ENCODE measurements at regions not wholly inside any gene's neighbourhood (a gene's known extent, or its start where the extent isn't known, plus 50 kb on each side); places are given as distances from the start of the nearest gene placed in this dataset.

- no peaks in the 10 kb centered on the region for H3F3A ChIP-seq (replicated peaks; ENCODE audit: insufficient read depth)
- no peak overlapping the region for H3K9ac ChIP-seq
- no peaks in the 10 kb centered on the region for H3K9me3 ChIP-seq
- H3K4me2 ChIP-seq, result no peak overlapping the region
- H3K4me1 ChIP-seq (ENCODE audit: control insufficient read depth in 1 of 2, insufficient read depth in 2 of 2, low read depth in 1 of 2, low read length in 1 of 2), result peaks cover 0 to 6% of the 10 kb centered on the region in 2 experiments; a peak in 1 of 4 replicates
- H2AFZ ChIP-seq (ENCODE audit: low read depth), result no peak overlapping the region
- no peaks in the 10 kb centered on the region for H3K9me2 ChIP-seq
- CTCF ChIA-PET, result interaction anchor here (1.2 kb wide), 1 partner anchor 300 kb away, joined by 3 read pairs; no protein-coding TSS in a partner anchor
- no peak overlapping the region for H3K27ac ChIP-seq (ENCODE audit: low read depth in 2 of 2, low read length in 1 of 2)
- no peaks in the 10 kb centered on the region for H4K20me1 ChIP-seq (ENCODE audit: insufficient read depth)
- TF ChIP-seq JUND (IDR thresholded peaks at IDR 0.05) (no peak), RXRA (IDR thresholded peaks at IDR 0.05; ENCODE audit: borderline replicate concordance, low read depth) (no peak), FOSL2 (IDR thresholded peaks at IDR 0.05; ENCODE audit: borderline replicate concordance, low read depth) (no peak), POLR2AphosphoS5 (IDR thresholded peaks at IDR 0.05; ENCODE audit: low read depth, low read length) (no peak), MEF2A (IDR thresholded peaks at IDR 0.05; ENCODE audit: borderline replicate concordance, low read depth) (no peak), MAX (IDR thresholded peaks at IDR 0.05; ENCODE audit: low read depth) (no peak), CTCF (IDR thresholded peaks at IDR 0.05) (no peak), PBX3 (IDR thresholded peaks at IDR 0.05) (no peak)
- no peak for DNase-seq
- POLR2A ChIA-PET, result no interaction called here
- no peaks in the 10 kb centered on the region for H3K36me3 ChIP-seq (replicated peaks in 1 of 2; ENCODE audit: control insufficient read depth in 1 of 2, insufficient read depth in 2 of 2, low read length in 1 of 2)
- H3K27me3 ChIP-seq (ENCODE audit: insufficient read depth), result no peaks in the 10 kb centered on the region
- no peaks in the 10 kb centered on the region for H3K79me2 ChIP-seq (ENCODE audit: insufficient read depth)
- 49% methylated on average over 4 of the region's 4 CpGs for WGBS (ENCODE audit: low lambda C conversion rate)
- H3K4me3 ChIP-seq (ENCODE audit: low read depth in 2 of 2, low read length in 1 of 2), result no peak overlapping the region
Observed at GRCh38 chr15:93820566-93820965, 410.8 kb upstream of the MCTP2 start.

- H3K9me2 ChIP-seq, result no peaks in the 10 kb centered on the region
- no peaks in the 10 kb centered on the region for H3K36me3 ChIP-seq (replicated peaks in 1 of 2; ENCODE audit: control insufficient read depth in 1 of 2, insufficient read depth in 2 of 2, low read length in 1 of 2)
- H3K4me3 ChIP-seq (ENCODE audit: low read depth in 2 of 2, low read length in 1 of 2), result no peak overlapping the region
- no peak overlapping the region for H3K4me2 ChIP-seq
- no peak overlapping the region for H3K9ac ChIP-seq
- ChIA-PET CTCF (interaction anchor here (0.6 to 1.2 kb wide), 2 partner anchors 245 to 300 kb away, joined by 3 read pairs; no protein-coding TSS in a partner anchor), POLR2A (no interaction called here)
- DNase-seq, result no peak
- 36% methylated on average over 4 of the region's 4 CpGs for WGBS (ENCODE audit: low lambda C conversion rate)
- no peaks in the 10 kb centered on the region for H3K9me3 ChIP-seq
- H3F3A ChIP-seq (replicated peaks; ENCODE audit: insufficient read depth), result no peaks in the 10 kb centered on the region
- H2AFZ ChIP-seq (ENCODE audit: low read depth), result no peak overlapping the region
- TF ChIP-seq FOXJ3 (CRISPR knock-in tag; IDR thresholded peaks at IDR 0.05), result no peak
- no peak for TF ChIP-seq PBX3 (IDR thresholded peaks at IDR 0.05)
- TF ChIP-seq MXI1 (IDR thresholded peaks at IDR 0.05; ENCODE audit: low read depth, low read length), result no peak
- TF ChIP-seq NRF1 (IDR thresholded peaks at IDR 0.05; ENCODE audit: low read depth, low read length), result no peak
- TF ChIP-seq NFIC (IDR thresholded peaks at IDR 0.05; ENCODE audit: borderline replicate concordance), result no peak
- TF ChIP-seq CHD2 (IDR thresholded peaks at IDR 0.05; ENCODE audit: low read length, partially characterized antibody), result no peak
- no peak for TF ChIP-seq TEAD4 (IDR thresholded peaks at IDR 0.05; ENCODE audit: borderline replicate concordance, insufficient read depth)
- no peak for TF ChIP-seq GATA2 (CRISPR knock-in tag; IDR thresholded peaks at IDR 0.05)
- no peak for TF ChIP-seq TCF12 (IDR thresholded peaks at IDR 0.05)
- no peak for TF ChIP-seq RFX5 (IDR thresholded peaks at IDR 0.05; ENCODE audit: low read length)
- TF ChIP-seq GABPA (IDR thresholded peaks at IDR 0.05; ENCODE audit: low read depth), result no peak
- no peak for TF ChIP-seq FOXM1 (IDR thresholded peaks at IDR 0.05; ENCODE audit: low read depth)
- no peak for TF ChIP-seq POLR2AphosphoS5 (IDR thresholded peaks at IDR 0.05; ENCODE audit: low read depth, low read length)
- TF ChIP-seq TAF1 (IDR thresholded peaks at IDR 0.05; ENCODE audit: borderline replicate concordance, low read depth, low read length), result no peak
- H3K27me3 ChIP-seq (ENCODE audit: insufficient read depth), result no peaks in the 10 kb centered on the region
- H3K27ac ChIP-seq (ENCODE audit: low read depth in 2 of 2, low read length in 1 of 2), result no peak overlapping the region
- H3K4me1 ChIP-seq (ENCODE audit: control insufficient read depth in 1 of 2, insufficient read depth in 2 of 2, low read depth in 1 of 2, low read length in 1 of 2), result peaks cover 0 to 6% of the 10 kb centered on the region in 2 experiments; a peak in 1 of 4 replicates
- H3K79me2 ChIP-seq (ENCODE audit: insufficient read depth), result no peaks in the 10 kb centered on the region
- H4K20me1 ChIP-seq (ENCODE audit: insufficient read depth), result no peaks in the 10 kb centered on the region
Observed at GRCh38 chr15:93819826-93820225, 411.5 kb upstream of the MCTP2 start.

Data from SK-N-SH (cell line).